CD4-positive, alpha-beta T cell treated with Interleukin-15 for 1 hour (primary cell): ENCODE measurements at regions not wholly inside any gene's neighbourhood (a gene's known extent, or its start where the extent isn't known, plus 50 kb on each side); places are given as distances from the start of the nearest gene placed in this dataset.

Experiments
- DNase-seq: peaks from one replicate; pipeline ENCODE4 v3.0.0-alpha.2; 2020

- no peak for DNase-seq
Measured at GRCh38 chr7:21041252-21041651, 254.6 kb upstream of the SP8 start.

- no peak for DNase-seq
Measured at GRCh38 chr7:21041666-21042065, 255.0 kb upstream of the SP8 start.

DNA sequence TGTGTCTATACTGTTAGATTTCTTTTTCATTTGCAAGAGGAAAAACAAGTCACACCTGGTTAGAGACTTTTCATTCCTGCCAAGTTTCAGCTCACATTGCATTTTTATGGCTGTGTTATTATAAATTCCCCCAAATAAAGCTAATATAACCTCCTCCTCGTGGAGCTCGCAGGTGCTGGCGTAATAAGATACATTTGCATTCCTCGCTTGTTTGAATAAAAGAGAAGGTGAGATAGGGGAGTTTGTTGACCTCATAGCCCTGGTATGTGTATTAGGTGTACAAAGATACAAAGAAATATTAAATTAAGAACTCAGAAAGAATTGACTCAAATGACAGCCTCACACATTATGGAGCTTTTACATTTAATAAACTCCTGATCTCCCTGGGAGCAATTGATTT is 257.7 kb upstream of the SP8 start:
- DNase-seq: no peak

GRCh38 chr7:21044913-21045568 is 258.4 kb upstream of the SP8 start:
- no peak for DNase-seq

DNA sequence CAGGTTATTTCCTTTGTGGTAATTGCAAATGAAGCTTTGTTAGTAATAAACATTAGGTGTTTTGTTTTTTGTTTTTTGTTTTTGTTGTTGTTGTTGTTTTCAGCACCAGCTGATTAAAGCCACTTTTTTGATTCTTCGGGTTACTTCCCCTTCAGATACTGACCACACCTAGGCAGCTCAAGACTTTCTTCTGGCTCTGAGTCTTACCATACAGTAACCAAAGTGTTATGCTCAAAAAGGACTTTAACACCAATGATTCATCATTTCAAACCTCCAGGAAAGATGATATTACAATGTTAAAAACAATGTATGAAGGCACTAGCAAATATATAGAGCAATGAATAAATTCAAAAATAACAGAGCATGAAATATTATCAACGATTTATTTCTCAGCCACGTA is 265.2 kb upstream of the SP8 start:
- DNase-seq: no peak

DNA sequence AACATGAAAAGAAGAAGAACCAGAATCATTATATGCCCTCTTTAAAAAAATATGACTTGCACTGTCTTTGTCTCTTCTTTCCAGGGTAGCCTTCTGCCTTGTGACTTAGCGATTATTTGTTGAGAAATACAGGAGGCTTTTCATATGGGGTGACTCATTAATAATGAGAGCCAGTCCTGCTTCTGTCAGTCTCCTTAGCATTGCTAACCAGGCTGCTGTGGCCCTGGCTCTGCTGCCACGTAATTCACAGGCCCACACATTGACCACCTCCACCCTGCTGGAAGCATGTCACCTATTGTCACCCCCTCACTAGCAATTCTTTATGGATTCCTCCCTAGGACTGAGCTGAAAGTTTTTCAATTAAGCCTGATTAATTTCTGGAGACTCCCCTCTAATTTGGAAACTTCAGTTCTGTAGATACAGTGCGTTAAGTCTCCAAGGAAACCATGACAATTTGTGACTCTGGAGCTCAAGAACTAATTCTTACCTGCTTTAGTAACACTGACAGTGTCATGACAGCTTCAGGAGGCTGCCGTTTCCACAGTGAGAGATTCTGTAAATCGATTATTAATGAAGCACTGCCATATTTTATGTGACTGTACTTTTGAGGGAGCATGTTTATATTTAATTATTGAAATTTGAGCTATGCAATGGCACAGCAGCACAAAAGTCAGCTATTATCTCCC is 267.9 kb upstream of the SP8 start:
- DNase-seq: no peak

- DNase-seq: no peak
Measured at GRCh38 chr7:21059069-21059468, 272.4 kb upstream of the SP8 start.

- DNase-seq: no peak
Measured at GRCh38 chr7:21063106-21063505, 276.4 kb upstream of the SP8 start.

DNA sequence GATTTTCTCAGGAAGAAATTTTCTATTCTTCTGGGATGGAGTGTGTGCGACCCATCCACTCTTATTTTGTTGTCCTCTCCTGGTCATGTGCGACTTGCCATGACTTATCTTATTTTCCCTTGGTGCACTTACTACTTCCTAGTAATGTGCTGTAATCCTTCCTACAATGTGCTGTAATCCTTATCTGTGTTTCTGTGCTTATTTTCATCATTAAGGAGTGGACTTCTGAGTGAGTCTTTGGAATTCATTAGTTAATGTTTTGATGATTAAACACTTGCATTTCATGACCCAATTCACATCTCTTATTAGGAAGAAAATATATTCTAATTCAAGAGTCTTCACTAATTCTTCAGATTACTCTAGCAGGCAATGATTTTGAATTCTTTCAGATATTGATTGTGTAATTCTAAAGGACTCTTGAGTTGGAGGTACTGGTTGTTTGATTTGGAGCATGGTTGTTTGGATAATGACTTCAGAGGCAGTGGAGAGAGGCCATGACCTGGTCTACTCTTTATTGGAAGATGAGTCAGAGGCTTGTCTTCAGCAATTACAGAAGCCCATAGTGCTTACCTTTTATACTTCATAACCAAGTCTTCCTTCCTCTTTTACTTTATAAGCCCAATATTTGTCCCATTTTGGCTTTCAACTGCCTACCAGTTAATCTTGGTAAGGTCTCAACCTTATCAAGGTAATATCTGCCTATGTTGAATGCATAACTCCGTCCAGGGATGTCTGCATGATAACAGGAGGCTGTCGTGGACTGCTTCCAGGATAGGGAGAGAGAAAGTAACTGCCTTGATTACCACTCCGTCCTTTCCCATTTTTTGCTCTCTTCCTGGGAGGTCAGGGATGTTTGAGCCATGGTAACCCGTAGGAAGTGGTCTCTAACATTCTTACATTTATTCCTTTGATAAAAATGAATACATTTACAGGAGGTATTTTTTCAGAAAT is 278.3 kb upstream of the SP8 start:
- DNase-seq: no peak

DNA sequence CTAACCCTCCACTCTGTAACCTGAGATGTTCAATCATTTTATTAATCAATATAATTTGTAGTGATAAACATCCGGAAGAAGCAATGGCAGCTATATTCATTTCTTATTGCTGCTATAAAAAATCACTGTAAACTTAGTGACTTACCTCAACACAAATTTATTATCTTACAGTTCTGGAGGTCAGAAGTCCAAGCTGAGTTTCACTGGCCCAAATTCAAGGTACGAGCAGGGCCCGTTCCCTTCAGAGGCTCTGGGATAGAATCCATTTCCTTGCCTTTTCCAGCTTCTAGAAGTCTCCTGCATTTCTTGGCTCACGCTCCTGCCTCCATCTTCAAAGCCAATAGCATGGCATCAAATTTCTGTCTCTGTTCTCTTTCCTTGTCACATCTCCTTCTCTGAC is 279.5 kb upstream of the SP8 start:
- DNase-seq: no peak

- DNase-seq: no peak
Measured at GRCh38 chr7:21067216-21067615, 280.5 kb upstream of the SP8 start.

- DNase-seq: no peak
Measured at GRCh38 chr7:21070571-21071090, 283.9 kb upstream of the SP8 start.

GRCh38 chr7:21071561-21072501 is 285.1 kb upstream of the SP8 start:
- DNase-seq: no peak

DNA sequence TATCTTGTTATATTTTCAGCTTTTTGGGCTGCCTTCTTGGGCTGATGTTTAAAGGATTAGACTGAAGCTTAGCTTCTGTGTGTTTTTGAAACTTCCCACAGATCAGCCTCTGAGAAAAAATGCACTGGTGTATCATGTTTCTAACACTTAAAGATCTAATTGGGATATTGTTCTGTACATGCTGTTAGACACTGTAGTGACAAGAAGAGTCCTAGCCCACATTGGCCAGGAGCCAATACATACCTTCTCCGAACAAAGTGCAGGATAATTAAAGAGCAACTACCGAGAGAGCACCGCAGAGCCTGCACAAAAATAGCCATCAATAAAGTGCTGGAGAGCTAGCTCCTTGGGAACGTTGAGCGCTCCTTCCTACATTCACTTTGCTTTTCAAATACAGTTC is 289.4 kb upstream of the SP8 start:
- DNase-seq: no peak

- no peak for DNase-seq
Measured at GRCh38 chr7:21076574-21076973, 289.9 kb upstream of the SP8 start.

GRCh38 chr7:21077602-21078001 is 290.9 kb upstream of the SP8 start:
- DNase-seq: no peak

GRCh38 chr7:21084286-21084685 is 297.6 kb upstream of the SP8 start:
- no peak for DNase-seq

DNA sequence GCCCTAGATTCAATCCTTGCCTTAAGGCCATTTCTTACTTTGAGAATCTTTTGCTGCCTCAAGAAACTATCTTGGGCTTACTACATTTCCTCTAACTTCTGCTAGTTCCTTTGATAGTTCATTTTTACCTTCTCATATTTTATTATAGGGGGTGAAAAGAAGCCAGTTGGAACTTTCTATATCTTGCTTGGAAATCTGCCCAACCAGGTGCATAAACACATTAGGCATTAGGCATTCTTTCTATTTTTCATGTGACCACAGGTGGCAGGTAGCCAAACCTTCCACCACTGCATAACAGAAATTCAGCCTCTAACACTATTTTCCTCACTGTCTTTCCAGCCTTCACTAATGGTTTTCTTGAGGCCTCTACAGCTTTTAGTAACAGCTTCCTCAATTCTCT is 300.0 kb upstream of the SP8 start:
- no peak for DNase-seq

DNA sequence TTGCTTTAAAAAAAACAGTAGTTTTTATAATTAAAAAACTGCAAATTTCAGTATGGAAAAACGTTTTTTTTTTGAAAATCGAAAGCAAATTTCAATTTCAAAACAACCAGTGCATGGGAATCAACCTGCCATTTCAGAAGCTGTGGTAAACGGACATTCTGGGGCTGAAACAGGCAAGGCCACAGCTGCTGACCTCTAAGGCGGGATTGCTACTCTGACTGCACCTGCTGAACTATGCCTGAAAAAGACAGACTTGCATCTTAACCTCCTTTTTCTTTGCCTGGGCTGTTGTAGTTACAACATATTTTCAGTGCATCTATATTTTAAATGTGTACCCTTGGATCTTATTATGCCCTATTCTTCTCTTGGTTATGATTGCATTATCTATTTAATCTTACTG is 303.0 kb upstream of the SP8 start:
- no peak for DNase-seq

GRCh38 chr7:21092766-21093702 is 306.3 kb upstream of the SP8 start:
- DNase-seq: no peak

- DNase-seq: no peak
Measured at GRCh38 chr7:21094589-21094988, 307.9 kb upstream of the SP8 start.
